Caco-2 (cell line): ENCODE measurements at regions not wholly inside any gene's neighbourhood (a gene's known extent, or its start where the extent isn't known, plus 50 kb on each side); places are given as distances from the start of the nearest gene placed in this dataset.

Source experiments
- BruUV-seq: library from RNA; stranded (reverse); fragments of 400-500 nt; replicated peaks from 2 replicates; lab custom pipeline; 2021; lab: Mats Ljungman, UMichigan
- CTCF ChIA-PET: fragments of 300-600 bp; sonication (Branson Sonifier 250); formaldehyde crosslinking; loops from one replicate; lab custom pipeline; 2022; ENCODE audit warnings: antibody characterized with exemption; lab: Charles Lee
- POLR2A ChIA-PET: fragments of 300-600 bp; sonication (Branson Sonifier 250); formaldehyde crosslinking; loops from one replicate; lab custom pipeline; 2022; ENCODE audit warnings: antibody characterized with exemption; lab: Charles Lee
- DNase-seq, 2 experiments: peaks; one replicate each; pipeline versions ENCODE4 v3.0.0 to v3.0.0-alpha.2; 2020 to 2022
- H3K27me3 ChIP-seq: replicated peaks from 2 replicates; pipeline ENCODE4 v1.6.0; 2011; ENCODE audit warnings: low read length; ENCODE audit not compliant: control insufficient read depth, insufficient read depth
- H3K36me3 ChIP-seq: 2 replicates; pipeline ENCODE4 v1.5.1; 2011; ENCODE audit warnings: low read length; ENCODE audit not compliant: control insufficient read depth, insufficient read depth
- H3K4me1 ChIP-seq: fragments of 250-450 bp; sonication (Bioruptor Pico); 2 replicates; pipeline ENCODE4 v1.5.1; 2020; ENCODE audit warnings: mild to moderate bottlenecking
- H3K4me3 ChIP-seq: 2 replicates; pipeline ENCODE4 v1.5.1; 2011; ENCODE audit warnings: low read depth, mild to moderate bottlenecking, control low read depth, low read length
- H3K9me3 ChIP-seq: fragments of 250-450 bp; sonication (Bioruptor Pico); 2 replicates; pipeline ENCODE4 v1.5.1; 2020; ENCODE audit warnings: mild to moderate bottlenecking, moderate library complexity
- H3K27ac Mint-ChIP-seq: one replicate; pipeline ENCODE4 v1.8.0; 2022; ENCODE audit warnings: mixed read lengths; ENCODE audit not compliant: unreplicated experiment
- H3K27me3 Mint-ChIP-seq: one replicate; pipeline ENCODE4 v1.8.0; 2022; ENCODE audit warnings: mixed read lengths; ENCODE audit not compliant: insufficient read depth, unreplicated experiment
- H3K36me3 Mint-ChIP-seq: one replicate; pipeline ENCODE4 v1.8.0; 2022; ENCODE audit warnings: mild to moderate bottlenecking, mixed read lengths; ENCODE audit not compliant: insufficient read depth, unreplicated experiment
- H3K4me1 Mint-ChIP-seq: one replicate; pipeline ENCODE4 v1.8.0; 2022; ENCODE audit warnings: low read depth, mixed read lengths; ENCODE audit not compliant: unreplicated experiment
- H3K4me3 Mint-ChIP-seq: one replicate; pipeline ENCODE4 v1.8.0; 2022; ENCODE audit warnings: mild to moderate bottlenecking, moderate library complexity, mixed read lengths; ENCODE audit not compliant: unreplicated experiment
- H3K9me3 Mint-ChIP-seq: one replicate; pipeline ENCODE4 v1.8.0; 2022; ENCODE audit warnings: mixed read lengths; ENCODE audit not compliant: unreplicated experiment
- CTCF ChIP-seq, 2 experiments: fragments of 200-600 bp in 1 of 2; IDR thresholded peaks; 1 replicate in 1 of 2; 2 replicates in 1 of 2; pipeline versions ENCODE4 v1.5.1 to v1.8.0; 2011 to 2022; ENCODE audit warnings: antibody characterized with exemption in 1 of 2, control low read depth in 1 of 2, inconsistent platforms in 1 of 2, low read depth in 1 of 2, low read length in 1 of 2, mild to moderate bottlenecking in 1 of 2, moderate library complexity in 1 of 2; ENCODE audit not compliant: insufficient read depth in 1 of 2, severe bottlenecking in 1 of 2, unreplicated experiment in 1 of 2
- intact Hi-C: fragments of 100-400 bp; cut with micrococcal nuclease; formaldehyde crosslinking; loops from one replicate; pipeline ENCODE4 v1.10.0; 2022; ENCODE audit not compliant: unreplicated experiment

GRCh38 chr17:72056155-72056554 lies 64.7 kb upstream of the SOX9 start:
- TF ChIP-seq CTCF (IDR thresholded peaks at IDR 0.05; ENCODE audit: insufficient read depth in 1 of 2, low read depth in 1 of 2, low read length in 1 of 2, severe bottlenecking in 1 of 2, unreplicated experiment in 1 of 2) = no peak
- H3K27me3 Mint-ChIP-seq = peaks cover 3% of the 10 kb centered on the region
- H3K27ac Mint-ChIP-seq = no peak overlapping the region
- Histone ChIP-seq H3K36me3 (no peaks in the 10 kb centered on the region), H3K4me3 (no peak overlapping the region), H3K4me1 (no peaks in the 10 kb centered on the region), H3K27me3 (no peaks in the 10 kb centered on the region; the same call in 1 of the 2 replicates), H3K9me3 (no peaks in the 10 kb centered on the region)
- DNase-seq = no peak
- no peaks in the 10 kb centered on the region for H3K9me3 Mint-ChIP-seq
- ChIA-PET CTCF (no interaction called here), POLR2A (no interaction called here)
- H3K36me3 Mint-ChIP-seq = no peaks in the 10 kb centered on the region
- BruUV-seq = no TSS peak
- H3K4me3 Mint-ChIP-seq = no peak overlapping the region
- no peaks in the 10 kb centered on the region for H3K4me1 Mint-ChIP-seq
- intact Hi-C loops = no loop called here

DNA sequence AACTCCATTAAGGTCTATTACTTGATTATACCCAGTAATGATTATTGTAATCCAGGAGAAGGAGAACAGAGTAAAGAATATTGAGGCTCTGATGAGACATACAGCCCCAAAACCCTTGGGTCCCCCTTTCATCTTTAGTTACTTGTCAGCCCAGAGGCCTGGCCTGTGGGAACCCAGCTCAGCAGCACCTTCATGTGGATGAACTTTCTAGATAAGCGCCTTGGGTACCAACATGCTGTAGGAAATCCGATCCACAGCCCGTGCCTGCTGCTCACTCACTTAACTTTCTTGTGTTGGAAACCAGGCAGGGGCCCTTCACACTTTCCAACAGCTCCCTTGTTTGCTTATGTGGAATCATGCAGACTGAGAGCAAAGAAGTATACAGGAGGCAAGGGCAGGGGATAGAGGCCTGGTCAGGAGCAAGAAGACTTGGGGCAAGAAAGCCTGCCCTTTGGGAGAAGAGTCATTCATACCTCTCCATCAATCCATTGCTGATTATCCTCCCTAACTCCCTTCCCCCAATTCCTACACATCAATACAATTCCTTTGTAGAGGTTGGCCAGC lies 64.0 kb upstream of the SOX9 start:
- Mint-ChIP-seq H3K27me3 (peaks cover 3% of the 10 kb centered on the region), H3K27ac (no peak overlapping the region)
- POLR2A ChIA-PET = no interaction called here

DNA sequence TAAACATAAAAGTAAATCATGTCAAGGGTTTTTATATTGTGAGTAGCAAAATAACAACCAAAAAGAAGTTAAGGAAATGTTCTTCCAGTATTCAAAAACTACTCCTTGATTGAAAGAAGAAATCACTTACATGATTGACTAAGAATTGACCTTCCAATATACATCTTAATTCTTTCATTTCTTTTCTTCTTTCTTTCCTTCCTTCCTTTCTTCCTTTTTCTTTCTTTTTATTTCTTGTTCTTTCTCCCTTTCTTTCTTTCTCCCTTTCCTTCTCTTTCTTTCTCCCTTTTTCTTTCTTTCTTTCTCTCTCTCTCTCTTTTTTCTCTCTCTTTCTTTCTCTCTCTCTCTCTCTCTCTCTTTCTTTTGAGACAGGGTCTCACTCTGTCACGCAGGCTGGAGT lies 60.7 kb upstream of the SOX9 start:
- Mint-ChIP-seq H3K27me3 (no peaks in the 10 kb centered on the region), H3K36me3 (no peaks in the 10 kb centered on the region), H3K4me1 (no peaks in the 10 kb centered on the region), H3K9me3 (no peaks in the 10 kb centered on the region), H3K4me3 (no peak overlapping the region), H3K27ac (no peak overlapping the region)
- Histone ChIP-seq H3K27me3 (no peaks in the 10 kb centered on the region), H3K9me3 (no peaks in the 10 kb centered on the region), H3K4me1 (no peaks in the 10 kb centered on the region), H3K4me3 (no peak overlapping the region), H3K36me3 (no peaks in the 10 kb centered on the region)
- no TSS peak for BruUV-seq
- ChIA-PET CTCF (no interaction called here), POLR2A (no interaction called here)
- intact Hi-C loops = no loop called here
- DNase-seq = no peak
- TF ChIP-seq CTCF (IDR thresholded peaks at IDR 0.05; ENCODE audit: insufficient read depth in 1 of 2, low read depth in 1 of 2, low read length in 1 of 2, severe bottlenecking in 1 of 2, unreplicated experiment in 1 of 2) = no peak

More for the DNA sequence above, 64.0 kb upstream of the SOX9 start:
- Mint-ChIP-seq H3K36me3 (no peaks in the 10 kb centered on the region), H3K4me1 (no peaks in the 10 kb centered on the region), H3K9me3 (no peaks in the 10 kb centered on the region), H3K4me3 (no peak overlapping the region)
- CTCF ChIA-PET = no interaction called here
- no peak for TF ChIP-seq CTCF (IDR thresholded peaks at IDR 0.05; ENCODE audit: insufficient read depth in 1 of 2, low read depth in 1 of 2, low read length in 1 of 2, severe bottlenecking in 1 of 2, unreplicated experiment in 1 of 2)
- no peak for DNase-seq
- Histone ChIP-seq H3K27me3 (no peaks in the 10 kb centered on the region; the same call in 1 of the 2 replicates), H3K4me1 (no peaks in the 10 kb centered on the region), H3K4me3 (no peak overlapping the region), H3K9me3 (no peaks in the 10 kb centered on the region), H3K36me3 (no peaks in the 10 kb centered on the region)
- intact Hi-C loops = no loop called here
- BruUV-seq = no TSS peak
